ENCODE measurements at regions not wholly inside any gene's neighbourhood (a gene's known extent, or its start where the extent isn't known, plus 50 kb on each side); places are given as distances from the start of the nearest gene placed in this dataset.

- no peak for DNase-seq (ENCODE audit: extremely low spot score)
- Histone ChIP-seq H3K4me1 (ENCODE audit: insufficient read depth) (peaks cover 2% of the 10 kb centered on the region), H3K27ac (ENCODE audit: low read depth) (no peak overlapping the region), H3K4me3 (ENCODE audit: low read depth, low read length) (no peak overlapping the region), H3K36me3 (ENCODE audit: insufficient read depth) (no peaks in the 10 kb centered on the region)
- 96% methylated on average over 1 of the region's 1 CpG for WGBS
Measured at GRCh38 chr5:74254257-74254656, 386.3 kb downstream of the ENC1 start.

- no peak for DNase-seq (ENCODE audit: extremely low spot score)
Measured at GRCh38 chr5:74252044-74252443, 388.5 kb downstream of the ENC1 start.

GRCh38 chr5:74251141-74252035 is 389.1 kb downstream of the ENC1 start:
- DNase-seq (ENCODE audit: extremely low spot score): peak; percentile 81
- 47% methylated on average over 9 of the region's 9 CpGs for WGBS
- Histone ChIP-seq H3K36me3 (ENCODE audit: insufficient read depth) (no peaks in the 10 kb centered on the region), H3K4me1 (ENCODE audit: insufficient read depth) (peaks cover 2% of the 10 kb centered on the region), H3K27ac (ENCODE audit: low read depth) (peak overlapping the region; percentile 14), H3K4me3 (ENCODE audit: low read depth, low read length) (no peak overlapping the region)

More at GRCh38 chr5:74252044-74252443, 388.5 kb downstream of the ENC1 start:
- H3K4me3 ChIP-seq (ENCODE audit: low read depth, low read length): no peak overlapping the region
- H3K27ac ChIP-seq (ENCODE audit: low read depth): peak overlapping the region; percentile 14
- H3K36me3 ChIP-seq (ENCODE audit: insufficient read depth): no peaks in the 10 kb centered on the region
- 65% methylated on average over 2 of the region's 2 CpGs for WGBS
- H3K4me1 ChIP-seq (ENCODE audit: insufficient read depth): peaks cover 2% of the 10 kb centered on the region

DNA sequence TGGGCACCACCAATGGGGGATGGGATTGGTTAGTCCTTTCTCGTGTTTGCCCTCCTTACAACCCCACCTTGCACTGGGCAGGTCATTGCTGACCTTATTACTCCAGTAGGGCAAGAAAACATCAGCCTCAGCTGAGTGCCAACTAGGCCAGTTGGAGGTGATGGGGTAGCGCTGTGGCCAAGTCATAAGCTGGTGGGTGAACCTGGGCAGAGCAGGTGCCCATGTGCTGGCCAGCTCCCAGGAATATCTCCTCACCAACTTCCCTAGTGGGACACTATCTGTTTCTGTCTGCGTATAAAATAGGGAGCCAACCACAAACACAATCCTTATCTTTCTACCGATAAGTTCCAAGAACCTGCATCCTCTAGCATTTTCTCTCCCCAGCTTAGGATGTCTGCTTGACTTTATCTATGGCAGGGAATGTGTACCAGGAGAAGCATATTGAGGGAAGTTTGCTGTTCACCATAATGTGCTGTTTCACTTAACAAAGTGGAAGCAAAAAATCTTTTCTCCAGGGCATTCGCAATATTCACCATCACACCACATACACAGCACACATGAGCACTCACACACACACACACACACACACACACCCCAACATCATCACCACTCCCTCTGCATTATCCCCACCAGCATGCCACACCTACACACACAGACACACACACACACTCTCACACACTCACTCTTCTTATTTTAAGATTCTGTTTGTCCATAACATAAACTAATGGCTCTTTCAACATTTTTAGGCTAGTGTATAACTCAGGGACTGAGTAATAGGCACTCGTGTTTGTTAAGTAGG is 390.0 kb downstream of the ENC1 start:
- Histone ChIP-seq H3K36me3 (ENCODE audit: insufficient read depth) (no peaks in the 10 kb centered on the region), H3K4me3 (ENCODE audit: low read depth, low read length) (no peak overlapping the region), H3K4me1 (ENCODE audit: insufficient read depth) (peaks cover 2% of the 10 kb centered on the region), H3K27ac (ENCODE audit: low read depth) (peak overlapping the region; percentile 79)
- DNase-seq (ENCODE audit: extremely low spot score): no peak
- 59% methylated on average over 6 of the region's 6 CpGs for WGBS

DNA sequence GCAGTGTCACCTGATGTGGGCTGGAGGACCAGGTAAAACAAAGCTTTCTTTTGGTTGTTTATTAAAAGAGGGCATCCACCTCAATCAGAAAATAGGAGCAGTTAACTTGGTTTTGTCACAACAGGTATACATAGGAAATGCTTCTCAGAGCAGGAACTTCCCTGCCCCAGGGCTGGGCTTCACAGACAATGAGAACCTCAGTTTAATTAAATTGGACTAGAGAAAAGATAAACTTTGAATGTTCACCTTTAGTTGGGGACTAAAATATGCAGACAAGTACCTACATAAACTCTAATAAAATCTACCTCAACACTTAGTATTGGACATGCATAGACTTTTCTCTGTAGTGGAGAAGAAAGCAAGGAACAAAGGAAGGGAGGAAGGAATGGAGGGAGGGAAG is 392.0 kb downstream of the ENC1 start:
- Histone ChIP-seq H3K4me3 (ENCODE audit: low read depth, low read length) (no peak overlapping the region), H3K36me3 (ENCODE audit: insufficient read depth) (no peaks in the 10 kb centered on the region), H3K27ac (ENCODE audit: low read depth) (no peak overlapping the region), H3K4me1 (ENCODE audit: insufficient read depth) (peaks cover 2% of the 10 kb centered on the region)
- DNase-seq (ENCODE audit: extremely low spot score): no peak

GRCh38 chr5:74244406-74244805 is 396.1 kb downstream of the ENC1 start:
- Histone ChIP-seq H3K4me1 (ENCODE audit: insufficient read depth) (no peaks in the 10 kb centered on the region), H3K27ac (ENCODE audit: low read depth) (no peak overlapping the region), H3K36me3 (ENCODE audit: insufficient read depth) (no peaks in the 10 kb centered on the region), H3K4me3 (ENCODE audit: low read depth, low read length) (no peak overlapping the region)
- WGBS: 92% methylated on average over 3 of the region's 3 CpGs
- no peak for DNase-seq (ENCODE audit: extremely low spot score)

DNA sequence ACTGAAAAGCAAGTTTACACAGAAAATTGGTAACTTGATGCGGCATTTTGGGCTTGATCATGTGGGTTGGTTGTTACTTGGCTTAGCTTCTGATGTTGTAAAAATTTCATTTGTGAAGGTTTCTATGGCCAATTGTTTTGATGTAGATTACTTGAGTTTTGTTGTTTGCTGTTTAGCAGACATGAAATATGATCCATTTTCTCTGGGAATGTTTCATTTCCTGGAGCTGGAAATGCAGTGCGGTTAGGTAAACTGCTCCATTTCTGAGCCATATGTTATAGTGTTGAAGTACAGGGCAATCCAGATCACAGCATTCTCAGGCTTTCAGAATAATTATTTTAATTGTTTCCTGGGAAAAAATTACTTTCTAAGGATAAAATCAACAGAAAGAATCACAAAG is 396.9 kb downstream of the ENC1 start:
- no peak for DNase-seq (ENCODE audit: extremely low spot score)
- WGBS: 60% methylated on average over 2 of the region's 2 CpGs
- Histone ChIP-seq H3K36me3 (ENCODE audit: insufficient read depth) (no peaks in the 10 kb centered on the region), H3K4me1 (ENCODE audit: insufficient read depth) (no peaks in the 10 kb centered on the region), H3K4me3 (ENCODE audit: low read depth, low read length) (no peak overlapping the region), H3K27ac (ENCODE audit: low read depth) (no peak overlapping the region)

- no peak overlapping the region for H3K4me3 ChIP-seq (ENCODE audit: low read depth, low read length)
- no peaks in the 10 kb centered on the region for H3K36me3 ChIP-seq (ENCODE audit: insufficient read depth)
- DNase-seq (ENCODE audit: extremely low spot score): no peak
- H3K27ac ChIP-seq (ENCODE audit: low read depth): no peak overlapping the region
- H3K4me1 ChIP-seq (ENCODE audit: insufficient read depth): no peaks in the 10 kb centered on the region
- 89% methylated on average over 3 of the region's 3 CpGs for WGBS
Measured at GRCh38 chr5:74242516-74242915, 398.0 kb downstream of the ENC1 start.

GRCh38 chr5:74241751-74242140 is 398.8 kb downstream of the ENC1 start:
- 67% methylated on average over 2 of the region's 2 CpGs for WGBS
- H3K4me3 ChIP-seq (ENCODE audit: low read depth, low read length): no peak overlapping the region
- no peaks in the 10 kb centered on the region for H3K4me1 ChIP-seq (ENCODE audit: insufficient read depth)
- DNase-seq (ENCODE audit: extremely low spot score): no peak
- peak overlapping the region; percentile 79 for H3K27ac ChIP-seq (ENCODE audit: low read depth)
- no peaks in the 10 kb centered on the region for H3K36me3 ChIP-seq (ENCODE audit: insufficient read depth)

GRCh38 chr5:74240783-74241750 is 399.5 kb downstream of the ENC1 start:
- H3K27ac ChIP-seq (ENCODE audit: low read depth): peak overlapping the region; percentile 70
- WGBS: 40% methylated on average over 5 of the region's 5 CpGs
- no peaks in the 10 kb centered on the region for H3K36me3 ChIP-seq (ENCODE audit: insufficient read depth)
- no peak for DNase-seq (ENCODE audit: extremely low spot score)
- no peak overlapping the region for H3K4me3 ChIP-seq (ENCODE audit: low read depth, low read length)
- no peaks in the 10 kb centered on the region for H3K4me1 ChIP-seq (ENCODE audit: insufficient read depth)

DNA sequence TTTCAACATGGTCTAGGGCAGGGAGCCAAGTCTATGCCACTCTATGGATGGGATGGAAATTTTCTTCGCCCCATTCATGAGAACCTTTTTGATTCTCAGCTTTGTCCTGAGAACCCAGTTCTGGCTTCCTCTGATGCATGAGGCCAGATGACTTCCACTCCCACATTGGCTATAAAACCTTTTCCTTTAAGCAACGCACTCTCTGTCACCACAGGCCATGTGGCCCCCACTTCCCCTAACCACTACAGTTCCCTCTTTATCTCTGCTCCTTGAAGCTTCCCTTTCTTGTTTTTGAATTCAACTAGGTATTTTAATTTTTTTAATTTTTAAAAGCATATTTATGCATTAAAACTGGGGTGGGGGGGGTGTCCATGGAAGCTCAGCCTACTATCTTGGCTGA is 401.3 kb downstream of the ENC1 start:
- DNase-seq (ENCODE audit: extremely low spot score): no peak
- WGBS: 84% methylated on average over 2 of the region's 2 CpGs
- H3K36me3 ChIP-seq (ENCODE audit: insufficient read depth): no peaks in the 10 kb centered on the region
- no peaks in the 10 kb centered on the region for H3K4me1 ChIP-seq (ENCODE audit: insufficient read depth)
- H3K27ac ChIP-seq (ENCODE audit: low read depth): no peak overlapping the region
- no peak overlapping the region for H3K4me3 ChIP-seq (ENCODE audit: low read depth, low read length)

DNA sequence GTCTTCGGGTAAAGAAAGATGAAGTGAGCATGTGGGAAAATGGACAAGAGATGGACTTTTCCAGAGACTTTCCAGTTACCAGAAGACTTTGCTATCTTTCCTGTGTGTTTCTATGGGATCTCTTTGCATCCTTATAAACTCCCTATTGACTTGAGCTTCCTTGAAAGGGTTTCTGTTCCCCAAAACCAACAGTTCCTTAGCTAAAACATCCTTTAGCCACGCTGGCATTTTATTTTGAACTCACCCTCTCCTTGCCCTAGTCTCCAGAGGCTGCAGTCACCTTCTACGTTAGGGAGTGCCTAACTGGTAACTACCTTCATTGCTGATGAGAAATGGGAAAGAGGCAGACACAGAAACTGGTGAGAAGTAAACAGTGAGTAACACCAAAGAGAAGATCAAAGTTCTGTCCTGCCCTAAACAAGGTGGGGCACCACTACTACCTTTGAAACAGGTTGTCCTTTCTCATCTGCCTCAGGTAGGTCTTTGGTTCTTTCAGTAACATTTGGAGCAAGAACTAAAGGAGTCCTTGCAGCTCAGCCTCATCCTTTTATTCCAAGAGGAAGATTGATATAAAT is 402.9 kb downstream of the ENC1 start:
- Histone ChIP-seq H3K36me3 (ENCODE audit: insufficient read depth) (no peaks in the 10 kb centered on the region), H3K4me1 (ENCODE audit: insufficient read depth) (no peaks in the 10 kb centered on the region), H3K4me3 (ENCODE audit: low read depth, low read length) (no peak overlapping the region), H3K27ac (ENCODE audit: low read depth) (no peak overlapping the region)
- DNase-seq (ENCODE audit: extremely low spot score): no peak
- WGBS: 87% methylated on average over 3 of the region's 3 CpGs

GRCh38 chr5:74235552-74235951 is 405.0 kb downstream of the ENC1 start:
- no peaks in the 10 kb centered on the region for H3K36me3 ChIP-seq (ENCODE audit: insufficient read depth)
- no peak overlapping the region for H3K27ac ChIP-seq (ENCODE audit: low read depth)
- H3K4me3 ChIP-seq (ENCODE audit: low read depth, low read length): no peak overlapping the region
- H3K4me1 ChIP-seq (ENCODE audit: insufficient read depth): no peaks in the 10 kb centered on the region
- DNase-seq (ENCODE audit: extremely low spot score): no peak
